ENCODE measurements at regions not wholly inside any gene's neighbourhood (a gene's known extent, or its start where the extent isn't known, plus 50 kb on each side); places are given as distances from the start of the nearest gene placed in this dataset.

DNA sequence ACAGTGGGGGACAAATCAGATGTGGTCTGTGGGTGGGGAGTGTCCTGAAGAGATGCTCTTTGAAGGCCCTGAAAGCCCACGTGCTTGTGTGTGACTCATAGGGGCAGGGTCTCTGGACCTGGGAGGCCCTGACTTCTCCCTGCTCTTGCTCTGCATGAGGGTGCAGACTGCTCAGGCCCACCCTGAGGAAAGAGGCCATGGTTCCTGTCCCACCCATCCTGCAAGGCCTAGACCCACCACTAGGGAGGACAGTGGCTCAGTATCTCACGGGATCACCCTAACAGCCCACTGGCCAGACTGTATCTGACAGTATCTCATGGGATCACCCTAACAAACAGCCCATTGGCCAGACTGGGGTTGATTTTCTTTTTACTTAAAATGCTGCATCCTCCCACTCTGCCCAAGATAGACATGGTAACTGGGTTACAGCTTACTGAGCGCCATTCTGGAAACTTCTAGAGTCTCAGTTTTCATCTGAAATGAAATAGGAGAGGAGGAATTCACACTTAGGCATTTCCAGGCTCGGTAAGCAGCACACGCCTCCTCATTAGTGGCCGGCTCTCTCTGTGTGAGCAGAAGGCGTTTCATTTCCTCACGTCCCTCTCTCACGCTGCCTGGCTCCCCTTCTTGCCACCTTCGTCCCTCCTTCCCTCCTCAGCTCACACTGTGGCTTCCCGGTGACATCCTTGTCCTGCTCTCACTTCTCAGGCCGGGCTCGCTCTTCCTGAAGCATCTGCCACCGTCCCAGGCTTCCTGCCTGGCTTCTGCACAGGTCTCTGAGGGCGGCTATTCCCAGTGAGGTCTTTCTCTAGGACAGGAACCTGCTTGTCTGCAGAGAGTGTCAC is 242.6 kb downstream of the GLRX3 start:
- intact Hi-C loops (cut with DNase I): no loop called here
- no peaks in the 10 kb centered on the region for H3K4me1 ChIP-seq (replicated peaks)
- no peak overlapping the region for H3K4me3 ChIP-seq
- WGBS: 59% methylated on average over 15 of the region's 15 CpGs
- no peak for DNase-seq (ENCODE audit: low spot score)
- no peaks in the 10 kb centered on the region for H3K36me3 ChIP-seq
- H3K27me3 ChIP-seq (replicated peaks; ENCODE audit: insufficient read depth): no peaks in the 10 kb centered on the region
- H3K9me3 ChIP-seq: no peaks in the 10 kb centered on the region
- no peak overlapping the region for H3K27ac ChIP-seq
- TF ChIP-seq POLR2A (IDR thresholded peaks at IDR 0.05) (no peak), POLR2AphosphoS5 (IDR thresholded peaks at IDR 0.05) (no peak)
- TF ChIP-seq, protein P1, sequence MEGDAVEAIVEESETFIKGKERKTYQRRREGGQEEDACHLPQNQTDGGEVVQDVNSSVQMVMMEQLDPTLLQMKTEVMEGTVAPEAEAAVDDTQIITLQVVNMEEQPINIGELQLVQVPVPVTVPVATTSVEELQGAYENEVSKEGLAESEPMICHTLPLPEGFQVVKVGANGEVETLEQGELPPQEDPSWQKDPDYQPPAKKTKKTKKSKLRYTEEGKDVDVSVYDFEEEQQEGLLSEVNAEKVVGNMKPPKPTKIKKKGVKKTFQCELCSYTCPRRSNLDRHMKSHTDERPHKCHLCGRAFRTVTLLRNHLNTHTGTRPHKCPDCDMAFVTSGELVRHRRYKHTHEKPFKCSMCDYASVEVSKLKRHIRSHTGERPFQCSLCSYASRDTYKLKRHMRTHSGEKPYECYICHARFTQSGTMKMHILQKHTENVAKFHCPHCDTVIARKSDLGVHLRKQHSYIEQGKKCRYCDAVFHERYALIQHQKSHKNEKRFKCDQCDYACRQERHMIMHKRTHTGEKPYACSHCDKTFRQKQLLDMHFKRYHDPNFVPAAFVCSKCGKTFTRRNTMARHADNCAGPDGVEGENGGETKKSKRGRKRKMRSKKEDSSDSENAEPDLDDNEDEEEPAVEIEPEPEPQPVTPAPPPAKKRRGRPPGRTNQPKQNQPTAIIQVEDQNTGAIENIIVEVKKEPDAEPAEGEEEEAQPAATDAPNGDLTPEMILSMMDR (IDR thresholded peaks at IDR 0.05): no peak

DNA sequence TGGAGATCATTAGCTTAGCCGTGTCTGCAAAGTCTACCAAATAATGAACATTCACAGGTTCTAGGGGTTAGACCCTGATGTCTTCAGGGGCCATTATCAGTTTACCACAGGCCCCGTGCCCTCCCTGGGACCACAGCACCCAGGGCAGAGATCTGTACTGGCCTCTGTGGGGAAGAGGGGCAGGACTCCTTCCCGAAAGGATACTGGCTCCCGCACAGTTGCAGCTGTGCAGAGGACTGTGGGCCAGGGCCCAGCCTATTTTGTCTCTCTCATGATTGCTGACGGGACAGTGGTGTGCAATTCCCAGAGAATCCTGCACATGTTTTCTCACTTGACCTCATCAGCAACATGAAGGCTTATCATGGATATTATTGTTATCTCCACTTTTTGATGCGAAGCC is 243.9 kb downstream of the GLRX3 start:
- H3K27ac ChIP-seq: no peak overlapping the region
- TF ChIP-seq POLR2A (IDR thresholded peaks at IDR 0.05) (no peak), POLR2AphosphoS5 (IDR thresholded peaks at IDR 0.05) (no peak)
- TF ChIP-seq, protein P1 (IDR thresholded peaks at IDR 0.05): no peak
- intact Hi-C loops (cut with DNase I): no loop called here
- no peak for DNase-seq (ENCODE audit: low spot score)
- H3K4me3 ChIP-seq: no peak overlapping the region
- H3K9me3 ChIP-seq: no peaks in the 10 kb centered on the region
- H3K27me3 ChIP-seq (replicated peaks; ENCODE audit: insufficient read depth): no peaks in the 10 kb centered on the region
- no peaks in the 10 kb centered on the region for H3K4me1 ChIP-seq (replicated peaks)
- 45% methylated on average over 6 of the region's 6 CpGs for WGBS
- H3K36me3 ChIP-seq: no peaks in the 10 kb centered on the region

DNA sequence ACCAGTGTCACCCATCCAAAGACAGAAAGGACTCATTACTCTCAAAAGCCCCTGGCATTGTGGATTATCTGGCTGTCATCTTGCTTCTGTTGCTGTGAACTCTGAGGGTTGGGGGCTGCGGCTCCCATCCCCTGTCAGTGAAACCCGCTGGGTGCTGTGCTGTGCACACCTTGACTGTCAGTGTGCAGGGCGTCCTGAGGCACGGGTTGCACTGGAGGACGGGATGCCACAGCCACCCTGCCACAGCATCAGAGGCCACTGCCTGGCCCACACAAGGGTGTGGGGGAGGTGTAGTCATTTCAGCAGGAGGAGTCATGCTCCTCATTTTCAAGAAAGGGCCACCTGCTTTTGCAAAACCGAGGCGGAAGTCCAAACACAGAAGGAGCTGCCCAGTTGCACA is 245.8 kb downstream of the GLRX3 start:
- Histone ChIP-seq H3K27me3 (replicated peaks; ENCODE audit: insufficient read depth) (no peaks in the 10 kb centered on the region), H3K36me3 (no peaks in the 10 kb centered on the region), H3K4me3 (no peak overlapping the region), H3K27ac (no peak overlapping the region), H3K4me1 (replicated peaks) (no peaks in the 10 kb centered on the region), H3K9me3 (no peaks in the 10 kb centered on the region)
- intact Hi-C loops (cut with DNase I): no loop called here
- 97% methylated on average over 7 of the region's 7 CpGs for WGBS
- TF ChIP-seq POLR2A (IDR thresholded peaks at IDR 0.05) (no peak), POLR2AphosphoS5 (IDR thresholded peaks at IDR 0.05) (no peak)
- TF ChIP-seq, protein P1 (IDR thresholded peaks at IDR 0.05): no peak
- no peak for DNase-seq (ENCODE audit: low spot score)

DNA sequence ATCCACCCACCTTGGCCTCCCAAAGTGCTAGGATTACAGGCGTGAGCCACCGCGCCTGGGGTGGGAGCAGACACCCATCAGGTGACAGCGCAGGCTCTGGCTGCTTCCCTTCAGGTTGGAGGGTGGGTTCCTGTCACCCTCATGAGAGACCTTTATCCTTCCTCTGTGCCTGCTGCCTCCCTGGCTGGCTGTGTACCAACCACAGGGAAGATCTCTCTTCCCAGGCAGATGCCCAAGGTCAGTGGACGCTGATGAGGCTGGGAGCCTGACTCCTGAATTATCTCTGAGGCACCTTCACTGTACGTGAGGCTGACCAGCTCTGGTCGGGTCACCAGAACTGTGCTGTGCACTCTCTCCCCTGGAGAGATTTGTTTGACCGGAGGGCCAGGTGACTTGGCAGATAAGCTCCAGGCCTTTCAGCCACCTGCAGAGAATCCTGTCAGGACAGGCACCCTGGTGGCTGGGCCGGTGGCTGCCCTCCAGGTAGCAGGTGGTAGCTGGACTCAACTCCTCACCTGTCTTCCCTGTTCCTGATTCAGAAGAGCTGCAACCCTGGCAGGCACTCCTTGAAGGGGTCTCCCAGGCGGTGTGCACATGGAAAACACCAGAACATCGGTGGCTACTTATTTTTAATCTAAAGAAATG is 251.9 kb downstream of the GLRX3 start:
- 65% methylated on average over 11 of the region's 11 CpGs for WGBS
- Histone ChIP-seq H3K4me1 (replicated peaks) (no peaks in the 10 kb centered on the region), H3K27me3 (replicated peaks; ENCODE audit: insufficient read depth) (no peaks in the 10 kb centered on the region), H3K27ac (no peak overlapping the region), H3K4me3 (no peak overlapping the region), H3K36me3 (no peaks in the 10 kb centered on the region), H3K9me3 (no peaks in the 10 kb centered on the region)
- intact Hi-C loops (cut with DNase I): no loop called here
- TF ChIP-seq, protein P1 (IDR thresholded peaks at IDR 0.05): no peak
- TF ChIP-seq POLR2AphosphoS5 (IDR thresholded peaks at IDR 0.05): no peak
- TF ChIP-seq POLR2A (IDR thresholded peaks at IDR 0.05): no peak
- no peak for DNase-seq (ENCODE audit: low spot score)
